Spleen (tissue), 11 donors: ENCODE measurements at regions not wholly inside any gene's neighbourhood (a gene's known extent, or its start where the extent isn't known, plus 50 kb on each side); places are given as distances from the start of the nearest gene placed in this dataset.

Source experiments
- DNase-seq: peaks from one replicate; pipeline ENCODE4 v3.0.0-alpha.2; 2020
- H3K27ac ChIP-seq, 8 donors: fragments of 200-600 bp; sonication (generic) in 7 of 8; 1 replicate in 4 of 8; 2 replicates in 4 of 8; pipeline versions ENCODE4 v1.5.0 to v1.8.0; 2016 to 2021; ENCODE audit warnings: inconsistent platforms in 4 of 8, mild to moderate bottlenecking in 4 of 8, moderate library complexity in 1 of 8
- H3K27me3 ChIP-seq, 7 donors: fragments of 200-600 bp; sonication (generic) in 6 of 7; replicated peaks in 1 of 7; 1 replicate in 4 of 7; 2 replicates in 3 of 7; pipeline versions ENCODE4 v1.5.0 to v1.8.0; 2016 to 2021; ENCODE audit warnings: inconsistent platforms in 3 of 7, mild to moderate bottlenecking in 1 of 7
- H3K36me3 ChIP-seq, 6 donors: fragments of 200-600 bp; sonication (generic) in 5 of 6; 1 replicate in 4 of 6; 2 replicates in 2 of 6; pipeline versions ENCODE4 v1.5.0 to v1.8.0; 2016 to 2021; ENCODE audit warnings: inconsistent platforms in 2 of 6
- H3K4me1 ChIP-seq, 6 donors: fragments of 200-600 bp; sonication (generic) in 5 of 6; 1 replicate in 3 of 6; 2 replicates in 3 of 6; pipeline versions ENCODE4 v1.5.0 to v1.8.0; 2016 to 2021; ENCODE audit warnings: inconsistent platforms in 3 of 6
- H3K4me3 ChIP-seq, 8 donors: fragments of 200-600 bp; sonication (generic) in 7 of 8; 1 replicate in 4 of 8; 2 replicates in 4 of 8; pipeline versions ENCODE4 v1.5.0 to v1.8.0; 2016 to 2021; ENCODE audit warnings: inconsistent platforms in 4 of 8, mild to moderate bottlenecking in 4 of 8, moderate library complexity in 2 of 8
- H3K9me3 ChIP-seq, 8 donors: fragments of 200-600 bp; sonication (generic) in 7 of 8; 1 replicate in 4 of 8; 2 replicates in 4 of 8; pipeline versions ENCODE4 v1.5.0 to v1.8.0; 2016 to 2021; ENCODE audit warnings: inconsistent platforms in 4 of 8
- POLR2A ChIP-seq, 3 donors: fragments of 450-650 bp; IDR thresholded peaks; one replicate each; pipeline ENCODE4 v1.5.1; 2017; ENCODE audit warnings: antibody characterized with exemption in 3 of 3, mild to moderate bottlenecking in 1 of 3
- POLR2AphosphoS5 ChIP-seq, 3 donors: sonication (generic); formaldehyde crosslinking; IDR thresholded peaks; one replicate each; pipeline ENCODE4 v1.5.1; 2017; ENCODE audit warnings: antibody characterized with exemption in 3 of 3
- WGBS, 5 donors: extraction: QIAGEN DNeasy Blood & Tissue Kit in 3 of 5; methylation state at CpG; one replicate each; pipeline versions ENCODE4 v1.1.5 to v1.1.7; 2013 to 2018; 5-methylcytosine and 5-hydroxymethylcytosine counted together
- intact Hi-C: fragments of 100-400 bp; cut with DNase I; formaldehyde crosslinking; loops from one replicate; pipeline ENCODE4 v1.15.0; 2023; ENCODE audit warnings: low total_unique reads
- TF ChIP-seq, protein P1 (sequence below), 11 experiments: fragments of 200-600 bp in 7 of 11; fragments of 450-650 bp in 4 of 11; sonication (generic) in 4 of 11; IDR thresholded peaks in 8 of 11; conservative IDR thresholded peaks in 3 of 11; 1 replicate in 7 of 11; 2 replicates in 4 of 11; pipeline versions ENCODE4 v1.4.0 to v1.8.0; 2016 to 2021; ENCODE audit warnings: antibody characterized with exemption in 11 of 11, inconsistent platforms in 4 of 11, mild to moderate bottlenecking in 1 of 11
- donor health status: healthy with polysubstance abuse.
- donor health status: DM: no; HTN: no; CAD: no; lungs with moderate emphysema.
- donor health status: DM: no; HTN: no; CAD: no.
- donor health status: Bipolar disorder and iron deficiency.
- donor health status: healthy.
- donor health status: DM: no; HTN: no; CAD: no.
- donor health status: DM: yes; HTN: yes; CAD: no.

GRCh38 chr4:26192899-26193869, 127.6 kb upstream of the RBPJ start:
- H3K4me1 ChIP-seq = peaks cover 0 to 23% (median 14%) of the 10 kb centered on the region in 6 donors
- intact Hi-C loops = no loop called here
- TF ChIP-seq POLR2A (IDR thresholded peaks at IDR 0.05) = no peak
- no peak for TF ChIP-seq POLR2AphosphoS5 (IDR thresholded peaks at IDR 0.05)
- TF ChIP-seq, protein P1, sequence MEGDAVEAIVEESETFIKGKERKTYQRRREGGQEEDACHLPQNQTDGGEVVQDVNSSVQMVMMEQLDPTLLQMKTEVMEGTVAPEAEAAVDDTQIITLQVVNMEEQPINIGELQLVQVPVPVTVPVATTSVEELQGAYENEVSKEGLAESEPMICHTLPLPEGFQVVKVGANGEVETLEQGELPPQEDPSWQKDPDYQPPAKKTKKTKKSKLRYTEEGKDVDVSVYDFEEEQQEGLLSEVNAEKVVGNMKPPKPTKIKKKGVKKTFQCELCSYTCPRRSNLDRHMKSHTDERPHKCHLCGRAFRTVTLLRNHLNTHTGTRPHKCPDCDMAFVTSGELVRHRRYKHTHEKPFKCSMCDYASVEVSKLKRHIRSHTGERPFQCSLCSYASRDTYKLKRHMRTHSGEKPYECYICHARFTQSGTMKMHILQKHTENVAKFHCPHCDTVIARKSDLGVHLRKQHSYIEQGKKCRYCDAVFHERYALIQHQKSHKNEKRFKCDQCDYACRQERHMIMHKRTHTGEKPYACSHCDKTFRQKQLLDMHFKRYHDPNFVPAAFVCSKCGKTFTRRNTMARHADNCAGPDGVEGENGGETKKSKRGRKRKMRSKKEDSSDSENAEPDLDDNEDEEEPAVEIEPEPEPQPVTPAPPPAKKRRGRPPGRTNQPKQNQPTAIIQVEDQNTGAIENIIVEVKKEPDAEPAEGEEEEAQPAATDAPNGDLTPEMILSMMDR (IDR thresholded peaks at IDR 0.05 in 8 of 11, conservative IDR thresholded peaks at IDR 0.05 in 3 of 11) = no peak
- 52 to 66% (median 59%) methylated on average over 9 of the region's 9 CpGs for WGBS, 5 donors
- no peak overlapping the region for H3K27ac ChIP-seq
- H3K4me3 ChIP-seq = no peak overlapping the region
- H3K36me3 ChIP-seq = no peaks in the 10 kb centered on the region
- no peaks in the 10 kb centered on the region for H3K27me3 ChIP-seq
- DNase-seq = no peak
- H3K9me3 ChIP-seq = no peaks in the 10 kb centered on the region

- no peak overlapping the region for H3K4me3 ChIP-seq
- H3K27ac ChIP-seq = no peak overlapping the region
- TF ChIP-seq, protein P1 (IDR thresholded peaks at IDR 0.05 in 8 of 11, conservative IDR thresholded peaks at IDR 0.05 in 3 of 11) = no peak
- no peak for TF ChIP-seq POLR2AphosphoS5 (IDR thresholded peaks at IDR 0.05)
- 74 to 85% (median 75%) methylated on average over 3 of the region's 3 CpGs for WGBS, 5 donors
- no peaks in the 10 kb centered on the region for H3K36me3 ChIP-seq
- H3K4me1 ChIP-seq = peaks cover 0 to 36% (median 16%) of the 10 kb centered on the region in 6 donors
- intact Hi-C loops = no loop called here
- no peak for DNase-seq
- H3K27me3 ChIP-seq = no peaks in the 10 kb centered on the region
- H3K9me3 ChIP-seq = no peaks in the 10 kb centered on the region
These were observed 126.0 kb upstream of the RBPJ start for GRCh38 chr4:26194764-26195163.

DNA sequence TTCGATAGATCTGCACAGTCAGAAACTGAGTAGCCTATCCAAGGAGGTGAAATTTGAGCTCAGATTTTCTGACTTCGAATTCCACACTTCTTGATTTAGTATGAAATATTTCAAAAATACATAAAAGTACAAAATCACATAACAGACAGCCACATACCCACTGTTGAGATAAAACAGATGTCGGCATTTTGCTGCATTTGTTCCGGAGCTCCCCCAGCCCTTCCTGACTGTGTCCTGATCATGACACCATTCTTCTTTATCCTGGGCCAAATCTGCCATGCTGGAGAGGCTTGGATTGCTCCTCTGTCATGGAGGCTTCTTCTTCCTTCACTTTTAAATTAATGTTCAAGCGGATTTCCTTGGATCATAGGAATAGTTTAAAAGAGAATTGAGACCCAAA, 124.2 kb upstream of the RBPJ start:
- peaks cover 0 to 47% (median 16%) of the 10 kb centered on the region in 6 donors for H3K4me1 ChIP-seq
- intact Hi-C loops = no loop called here

More for the DNA sequence above, 124.2 kb upstream of the RBPJ start:
- Histone ChIP-seq H3K36me3 (no peaks in the 10 kb centered on the region), H3K4me3 (no peak overlapping the region), H3K27me3 (no peaks in the 10 kb centered on the region), H3K9me3 (no peaks in the 10 kb centered on the region), H3K27ac (peak overlapping the region in 3 of 8 donors; percentile 77 to 84 (median 83))
- TF ChIP-seq POLR2AphosphoS5 (IDR thresholded peaks at IDR 0.05) (no peak), POLR2A (IDR thresholded peaks at IDR 0.05) (no peak)
- TF ChIP-seq, protein P1 (IDR thresholded peaks at IDR 0.05 in 8 of 11, conservative IDR thresholded peaks at IDR 0.05 in 3 of 11) = no peak
- no peak for DNase-seq
- WGBS, 5 donors = 78 to 87% (median 84%) methylated on average over 5 of the region's 5 CpGs
